ENCODE measurements at regions not wholly inside any gene's neighbourhood (a gene's known extent, or its start where the extent isn't known, plus 50 kb on each side); places are given as distances from the start of the nearest gene placed in this dataset.

- intact Hi-C loops (cut with DNase I; ENCODE audit: low total_unique reads) = no loop called here
- TF ChIP-seq CTCF (IDR thresholded peaks at IDR 0.05) (no peak), POLR2A (IDR thresholded peaks at IDR 0.05) (no peak)
- Histone ChIP-seq H3K9me3 (no peaks in the 10 kb centered on the region), H3K4me1 (no peaks in the 10 kb centered on the region), H3K27ac (no peak overlapping the region), H3K4me3 (no peak overlapping the region), H3K36me3 (no peaks in the 10 kb centered on the region), H3K27me3 (no peaks in the 10 kb centered on the region)
- DNase-seq = no peak
These were observed 97.9 kb upstream of the IL6 start for GRCh38 chr7:22629056-22629455.

GRCh38 chr7:22628112-22628511 lies 98.9 kb upstream of the IL6 start:
- intact Hi-C loops (cut with DNase I; ENCODE audit: low total_unique reads) = no loop called here
- no peaks in the 10 kb centered on the region for H3K9me3 ChIP-seq
- no peaks in the 10 kb centered on the region for H3K36me3 ChIP-seq
- H3K4me1 ChIP-seq = no peaks in the 10 kb centered on the region
- H3K4me3 ChIP-seq = no peak overlapping the region
- TF ChIP-seq CTCF (IDR thresholded peaks at IDR 0.05) = no peak
- TF ChIP-seq POLR2A (IDR thresholded peaks at IDR 0.05) = no peak
- DNase-seq = no peak
- H3K27ac ChIP-seq = no peak overlapping the region
- no peaks in the 10 kb centered on the region for H3K27me3 ChIP-seq

GRCh38 chr7:22627136-22627535 lies 99.9 kb upstream of the IL6 start:
- no peak for TF ChIP-seq POLR2A (IDR thresholded peaks at IDR 0.05)
- TF ChIP-seq CTCF (IDR thresholded peaks at IDR 0.05) = no peak

GRCh38 chr7:22625251-22625650 lies 101.7 kb upstream of the IL6 start:
- intact Hi-C loops (cut with DNase I; ENCODE audit: low total_unique reads) = no loop called here
- Histone ChIP-seq H3K4me1 (no peaks in the 10 kb centered on the region), H3K27me3 (no peaks in the 10 kb centered on the region), H3K36me3 (no peaks in the 10 kb centered on the region), H3K27ac (no peak overlapping the region), H3K4me3 (no peak overlapping the region), H3K9me3 (no peaks in the 10 kb centered on the region)
- TF ChIP-seq POLR2A (IDR thresholded peaks at IDR 0.05) (no peak), CTCF (IDR thresholded peaks at IDR 0.05) (no peak)
- no peak for DNase-seq

More at GRCh38 chr7:22627136-22627535, 99.9 kb upstream of the IL6 start:
- Histone ChIP-seq H3K36me3 (no peaks in the 10 kb centered on the region), H3K27ac (no peak overlapping the region), H3K27me3 (no peaks in the 10 kb centered on the region), H3K9me3 (no peaks in the 10 kb centered on the region), H3K4me3 (no peak overlapping the region), H3K4me1 (no peaks in the 10 kb centered on the region)
- no peak for DNase-seq
- intact Hi-C loops (cut with DNase I; ENCODE audit: low total_unique reads) = no loop called here

GRCh38 chr7:22624781-22625180 lies 102.2 kb upstream of the IL6 start:
- TF ChIP-seq POLR2A (IDR thresholded peaks at IDR 0.05) (no peak), CTCF (IDR thresholded peaks at IDR 0.05) (no peak)
- intact Hi-C loops (cut with DNase I; ENCODE audit: low total_unique reads) = no loop called here

More at GRCh38 chr7:22624781-22625180, 102.2 kb upstream of the IL6 start:
- no peak overlapping the region for H3K27ac ChIP-seq
- no peak for DNase-seq
- H3K4me3 ChIP-seq = no peak overlapping the region
- no peaks in the 10 kb centered on the region for H3K36me3 ChIP-seq
- H3K9me3 ChIP-seq = no peaks in the 10 kb centered on the region
- no peaks in the 10 kb centered on the region for H3K4me1 ChIP-seq
- no peaks in the 10 kb centered on the region for H3K27me3 ChIP-seq
